Loucy (cell line): ENCODE measurements at regions not wholly inside any gene's neighbourhood (a gene's known extent, or its start where the extent isn't known, plus 50 kb on each side); places are given as distances from the start of the nearest gene placed in this dataset.

Experiments used
- CTCF ChIP-seq: fragments of 200-600 bp; sonication (generic); conservative IDR thresholded peaks from 2 replicates; pipeline ENCODE4 v1.5.1; 2014; ENCODE audit warnings: mild to moderate bottlenecking, antibody characterized with exemption, low read length
- EZH2phosphoT487 ChIP-seq: fragments of 200-600 bp; IDR thresholded peaks from 2 replicates; pipeline ENCODE4 v1.6.1; 2018; ENCODE audit warnings: antibody characterized with exemption, mild to moderate bottlenecking, moderate library complexity, borderline replicate concordance

- TF ChIP-seq CTCF: no peak
- no peak for TF ChIP-seq EZH2phosphoT487
These were observed 208.4 kb upstream of the MEX3C start for GRCh38 chr18:51405683-51406477.
